B cell (primary cell): ENCODE measurements at regions not wholly inside any gene's neighbourhood (a gene's known extent, or its start where the extent isn't known, plus 50 kb on each side); places are given as distances from the start of the nearest gene placed in this dataset.

Source experiments
- ATAC-seq: fragments of 200-7000 bp; cut with Tn5 transposase; one replicate; pipeline ENCODE4 v1.10.0; 2021; ENCODE audit warnings: low read depth, mild to moderate bottlenecking, moderate number of reproducible peaks, moderate library complexity
- CTCF ChIA-PET: fragments of 350-600 bp; sonication (Branson Sonifier 250); formaldehyde crosslinking; loops from one replicate; lab custom pipeline; 2021; ENCODE audit warnings: antibody characterized with exemption, inconsistent platforms; lab: Charles Lee
- POLR2A ChIA-PET: fragments of 350-600 bp; sonication (Branson Sonifier 250); formaldehyde crosslinking; loops from one replicate; lab custom pipeline; 2021; ENCODE audit warnings: antibody characterized with exemption; lab: Charles Lee
- DNase-seq: peaks from one replicate; pipeline ENCODE4 v3.0.0; 2013
- H2AFZ ChIP-seq: 2 replicates; pipeline ENCODE4 v1.6.1; 2012; ENCODE audit warnings: mild to moderate bottlenecking, low read depth, low read length; ENCODE audit not compliant: insufficient read depth, poor library complexity, severe bottlenecking
- H3K27ac ChIP-seq, 2 donors: 1 replicate in 1 of 2; 2 replicates in 1 of 2; pipeline ENCODE4 v1.5.1; 2012 to 2013; ENCODE audit warnings: low read length in 2 of 2, mild to moderate bottlenecking in 2 of 2, moderate library complexity in 1 of 2
- H3K27me3 ChIP-seq, 4 experiments: fragments of 200-600 bp in 1 of 4; sonication (generic) in 1 of 4; replicated peaks in 1 of 4; 1 replicate in 2 of 4; 2 replicates in 2 of 4; pipeline versions ENCODE4 v1.6.1 to v1.7.0; 2013 to 2016; ENCODE audit warnings: low read length in 3 of 4, mild to moderate bottlenecking in 2 of 4, mixed read lengths in 1 of 4, moderate library complexity in 1 of 4; ENCODE audit not compliant: insufficient read depth in 4 of 4, control insufficient read depth in 3 of 4; ENCODE audit errors: control extremely low read depth in 1 of 4
- H3K36me3 ChIP-seq, 2 experiments: replicated peaks in 1 of 2; 1 replicate in 1 of 2; 2 replicates in 1 of 2; pipeline versions ENCODE4 v1.6.1 to v1.7.1; 2013; ENCODE audit warnings: low read length in 1 of 2; ENCODE audit not compliant: insufficient read depth in 2 of 2, control insufficient read depth in 1 of 2; ENCODE audit errors: control extremely low read depth in 1 of 2, extremely low read depth in 1 of 2
- H3K4me1 ChIP-seq, 2 donors: fragments of 200-600 bp in 1 of 2; sonication (generic) in 1 of 2; 1 replicate in 1 of 2; 2 replicates in 1 of 2; pipeline versions ENCODE4 v1.5.1 to v1.6.1; 2013 to 2017; ENCODE audit warnings: low read length in 2 of 2; ENCODE audit not compliant: control insufficient read depth in 2 of 2, insufficient read depth in 2 of 2
- H3K4me2 ChIP-seq: replicated peaks from 2 replicates; pipeline ENCODE3; 2012; ENCODE audit warnings: mild to moderate bottlenecking, low read depth, low read length; ENCODE audit not compliant: poor library complexity, severe bottlenecking
- H3K4me3 ChIP-seq, 5 experiments: fragments of 200-600 bp in 1 of 5; sonication (generic) in 1 of 5; 1 replicate in 3 of 5; 2 replicates in 2 of 5; pipeline versions ENCODE4 v1.5.1 to v1.7.0; 2011 to 2016; ENCODE audit warnings: low read length in 4 of 5, mild to moderate bottlenecking in 4 of 5, low read depth in 2 of 5, control low read depth in 1 of 5, moderate library complexity in 1 of 5; ENCODE audit not compliant: insufficient read depth in 1 of 5; ENCODE audit errors: control extremely low read depth in 1 of 5, extremely low read depth in 1 of 5
- H3K79me2 ChIP-seq: fragments of 200-600 bp; sonication (generic); one replicate; pipeline ENCODE4 v1.6.0; 2016; ENCODE audit warnings: low read length; ENCODE audit not compliant: control insufficient read depth, insufficient read depth
- H3K9ac ChIP-seq: fragments of 200-600 bp; sonication (generic); 2 replicates; pipeline ENCODE4 v1.6.1; 2017; ENCODE audit warnings: mild to moderate bottlenecking, low read length, moderate library complexity
- H3K9me3 ChIP-seq, 3 donors: one replicate each; pipeline versions ENCODE4 v1.6.1 to v1.7.1; 2013; ENCODE audit warnings: low read length in 2 of 3; ENCODE audit not compliant: control insufficient read depth in 2 of 3, insufficient read depth in 1 of 3; ENCODE audit errors: control extremely low read depth in 1 of 3
- H4K20me1 ChIP-seq: 2 replicates; pipeline ENCODE4 v1.6.0; 2012; ENCODE audit warnings: mild to moderate bottlenecking, low read length; ENCODE audit not compliant: insufficient read depth, control insufficient read depth, poor library complexity, severe bottlenecking
- H3K27ac Mint-ChIP-seq: one replicate; pipeline ENCODE4 v1.8.0; 2021; ENCODE audit warnings: mixed read lengths
- H3K27me3 Mint-ChIP-seq: one replicate; pipeline ENCODE4 v1.8.0; 2021; ENCODE audit warnings: mixed read lengths
- H3K4me1 Mint-ChIP-seq: one replicate; pipeline ENCODE4 v1.8.0; 2021; ENCODE audit warnings: mixed read lengths
- H3K4me3 Mint-ChIP-seq: one replicate; pipeline ENCODE4 v1.8.0; 2021; ENCODE audit warnings: mixed read lengths
- H3K9me3 Mint-ChIP-seq: one replicate; pipeline ENCODE4 v1.8.0; 2022; ENCODE audit warnings: mixed read lengths; ENCODE audit not compliant: insufficient read depth
- EZH2 ChIP-seq: IDR thresholded peaks from 2 replicates; pipeline ENCODE4 v1.6.1; 2012; ENCODE audit warnings: borderline replicate concordance, low read depth, mild to moderate bottlenecking, moderate library complexity, low read length; ENCODE audit not compliant: insufficient read depth, poor library complexity, severe bottlenecking
- whole genome bisulfite sequencing: methylation state at CpG from one replicate; pipeline ENCODE4 v1.1.5; 2013; ENCODE audit warnings: missing lambda C conversion rate; ENCODE audit not compliant: insufficient coverage; 5-methylcytosine and 5-hydroxymethylcytosine counted together
- intact Hi-C: fragments of 100-400 bp; cut with micrococcal nuclease; formaldehyde crosslinking; loops from one replicate; pipeline ENCODE4 v1.10.0; 2022
- TF ChIP-seq, protein P1 (sequence below): fragments of 200-600 bp; IDR thresholded peaks from one replicate; pipeline ENCODE4 v1.8.0; 2022; ENCODE audit warnings: antibody characterized with exemption, mild to moderate bottlenecking

DNA sequence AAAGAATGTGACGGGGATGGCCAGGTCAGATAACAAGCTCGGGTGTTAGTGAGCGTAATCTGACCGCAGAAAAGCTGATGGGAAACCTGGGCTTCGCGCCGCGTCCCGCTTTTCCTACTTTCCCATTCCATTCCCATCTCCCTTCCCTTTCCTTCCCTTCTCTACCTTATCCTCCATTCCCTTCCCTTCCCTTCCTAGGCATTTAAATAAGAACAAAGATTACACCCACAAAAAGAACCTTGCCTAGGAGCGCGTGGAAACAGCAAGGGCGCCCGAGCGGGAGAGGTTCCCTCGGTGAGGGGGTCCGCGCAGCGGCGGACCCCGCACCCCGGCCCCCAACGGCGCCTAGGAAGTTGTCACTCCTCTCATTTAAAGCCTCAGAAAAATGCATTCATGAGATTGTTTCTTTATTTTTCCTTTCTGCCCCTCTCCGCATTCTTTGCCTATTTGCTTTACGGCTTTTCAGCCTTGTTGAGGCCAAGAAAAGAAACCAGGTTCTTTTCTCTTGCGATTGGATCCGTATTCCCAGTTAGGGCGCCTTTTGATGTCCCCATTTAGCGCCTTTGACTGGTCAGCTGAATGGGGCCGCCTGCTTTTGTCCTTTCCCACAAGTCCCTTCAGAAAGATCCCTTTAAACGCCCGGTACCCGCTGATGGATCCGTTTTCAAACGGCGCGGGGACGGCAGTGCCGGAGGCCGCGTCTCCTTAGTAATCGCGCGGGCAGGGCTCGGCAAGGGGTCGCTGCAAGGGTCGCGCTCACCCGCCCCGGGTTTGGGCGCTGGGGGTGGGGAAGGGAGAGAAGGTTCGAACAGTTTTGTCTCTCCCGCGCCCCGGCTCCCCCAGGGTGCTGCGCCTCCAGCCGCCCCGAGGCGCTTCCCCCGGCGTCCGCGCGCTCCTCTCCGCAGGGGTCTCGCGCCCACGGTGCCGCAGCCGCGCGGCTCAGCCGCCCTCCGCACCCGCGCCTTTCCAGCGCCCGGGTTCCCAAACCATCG is 54.1 kb upstream of the TMEM33 start:
- peaks cover 0 to 36% (median 0%) of the 10 kb centered on the region in 3 donors for H3K9me3 ChIP-seq
- Mint-ChIP-seq H3K4me1 (peaks cover 15% of the 10 kb centered on the region), H3K27ac (no peak overlapping the region), H3K9me3 (no peaks in the 10 kb centered on the region), H3K27me3 (peaks cover 78% of the 10 kb centered on the region), H3K4me3 (peak overlapping the region; percentile 45)
- TF ChIP-seq EZH2 = peak; percentile 72
- TF ChIP-seq, protein P1, sequence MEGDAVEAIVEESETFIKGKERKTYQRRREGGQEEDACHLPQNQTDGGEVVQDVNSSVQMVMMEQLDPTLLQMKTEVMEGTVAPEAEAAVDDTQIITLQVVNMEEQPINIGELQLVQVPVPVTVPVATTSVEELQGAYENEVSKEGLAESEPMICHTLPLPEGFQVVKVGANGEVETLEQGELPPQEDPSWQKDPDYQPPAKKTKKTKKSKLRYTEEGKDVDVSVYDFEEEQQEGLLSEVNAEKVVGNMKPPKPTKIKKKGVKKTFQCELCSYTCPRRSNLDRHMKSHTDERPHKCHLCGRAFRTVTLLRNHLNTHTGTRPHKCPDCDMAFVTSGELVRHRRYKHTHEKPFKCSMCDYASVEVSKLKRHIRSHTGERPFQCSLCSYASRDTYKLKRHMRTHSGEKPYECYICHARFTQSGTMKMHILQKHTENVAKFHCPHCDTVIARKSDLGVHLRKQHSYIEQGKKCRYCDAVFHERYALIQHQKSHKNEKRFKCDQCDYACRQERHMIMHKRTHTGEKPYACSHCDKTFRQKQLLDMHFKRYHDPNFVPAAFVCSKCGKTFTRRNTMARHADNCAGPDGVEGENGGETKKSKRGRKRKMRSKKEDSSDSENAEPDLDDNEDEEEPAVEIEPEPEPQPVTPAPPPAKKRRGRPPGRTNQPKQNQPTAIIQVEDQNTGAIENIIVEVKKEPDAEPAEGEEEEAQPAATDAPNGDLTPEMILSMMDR = no peak
- intact Hi-C loops = no loop called here
- peaks cover 0 to 61% (median 42%) of the 10 kb centered on the region in 4 experiments for H3K27me3 ChIP-seq
- no peaks in the 10 kb centered on the region for H3K36me3 ChIP-seq
- no peaks in the 10 kb centered on the region for H4K20me1 ChIP-seq
- DNase-seq = peak; percentile 43
- H3K4me3 ChIP-seq = peak overlapping the region in 3 of 5 experiments; percentile 8 to 51 (median 11)
- H2AFZ ChIP-seq = peak overlapping the region; percentile 72
- H3K27ac ChIP-seq = no peak overlapping the region
- H3K4me2 ChIP-seq = peak overlapping the region; percentile 83
- ATAC-seq = no peak
- H3K9ac ChIP-seq = peak overlapping the region; percentile 11
- CTCF ChIA-PET = interaction anchor here (1.5 kb wide), 1 partner anchor 8 kb away, joined by 8 read pairs; no protein-coding TSS in a partner anchor
- H3K4me1 ChIP-seq = peaks cover 22 to 33% of the 10 kb centered on the region in 2 donors
- H3K79me2 ChIP-seq = no peaks in the 10 kb centered on the region
- 7% methylated on average over 75 of the region's 79 CpGs for WGBS
- POLR2A ChIA-PET = no interaction called here
